Caco-2 (cell line): ENCODE measurements at regions not wholly inside any gene's neighbourhood (a gene's known extent, or its start where the extent isn't known, plus 50 kb on each side); places are given as distances from the start of the nearest gene placed in this dataset.

Experiments used
- BruUV-seq: library from RNA; stranded (reverse); fragments of 400-500 nt; replicated peaks from 2 replicates; lab custom pipeline; 2021; lab: Mats Ljungman, UMichigan
- CTCF ChIA-PET: fragments of 300-600 bp; sonication (Branson Sonifier 250); formaldehyde crosslinking; loops from one replicate; lab custom pipeline; 2022; ENCODE audit warnings: antibody characterized with exemption; lab: Charles Lee
- POLR2A ChIA-PET: fragments of 300-600 bp; sonication (Branson Sonifier 250); formaldehyde crosslinking; loops from one replicate; lab custom pipeline; 2022; ENCODE audit warnings: antibody characterized with exemption; lab: Charles Lee
- DNase-seq, 2 experiments: peaks; one replicate each; pipeline versions ENCODE4 v3.0.0 to v3.0.0-alpha.2; 2020 to 2022
- H3K27me3 ChIP-seq: replicated peaks from 2 replicates; pipeline ENCODE4 v1.6.0; 2011; ENCODE audit warnings: low read length; ENCODE audit not compliant: control insufficient read depth, insufficient read depth
- H3K36me3 ChIP-seq: 2 replicates; pipeline ENCODE4 v1.5.1; 2011; ENCODE audit warnings: low read length; ENCODE audit not compliant: control insufficient read depth, insufficient read depth
- H3K4me1 ChIP-seq: fragments of 250-450 bp; sonication (Bioruptor Pico); 2 replicates; pipeline ENCODE4 v1.5.1; 2020; ENCODE audit warnings: mild to moderate bottlenecking
- H3K4me3 ChIP-seq: 2 replicates; pipeline ENCODE4 v1.5.1; 2011; ENCODE audit warnings: low read depth, mild to moderate bottlenecking, control low read depth, low read length
- H3K9me3 ChIP-seq: fragments of 250-450 bp; sonication (Bioruptor Pico); 2 replicates; pipeline ENCODE4 v1.5.1; 2020; ENCODE audit warnings: mild to moderate bottlenecking, moderate library complexity
- H3K27ac Mint-ChIP-seq: one replicate; pipeline ENCODE4 v1.8.0; 2022; ENCODE audit warnings: mixed read lengths; ENCODE audit not compliant: unreplicated experiment
- H3K27me3 Mint-ChIP-seq: one replicate; pipeline ENCODE4 v1.8.0; 2022; ENCODE audit warnings: mixed read lengths; ENCODE audit not compliant: insufficient read depth, unreplicated experiment
- H3K36me3 Mint-ChIP-seq: one replicate; pipeline ENCODE4 v1.8.0; 2022; ENCODE audit warnings: mild to moderate bottlenecking, mixed read lengths; ENCODE audit not compliant: insufficient read depth, unreplicated experiment
- H3K4me1 Mint-ChIP-seq: one replicate; pipeline ENCODE4 v1.8.0; 2022; ENCODE audit warnings: low read depth, mixed read lengths; ENCODE audit not compliant: unreplicated experiment
- H3K4me3 Mint-ChIP-seq: one replicate; pipeline ENCODE4 v1.8.0; 2022; ENCODE audit warnings: mild to moderate bottlenecking, moderate library complexity, mixed read lengths; ENCODE audit not compliant: unreplicated experiment
- H3K9me3 Mint-ChIP-seq: one replicate; pipeline ENCODE4 v1.8.0; 2022; ENCODE audit warnings: mixed read lengths; ENCODE audit not compliant: unreplicated experiment
- intact Hi-C: fragments of 100-400 bp; cut with micrococcal nuclease; formaldehyde crosslinking; loops from one replicate; pipeline ENCODE4 v1.10.0; 2022; ENCODE audit not compliant: unreplicated experiment
- TF ChIP-seq, protein P1 (sequence below), 2 experiments: fragments of 200-600 bp in 1 of 2; IDR thresholded peaks; 1 replicate in 1 of 2; 2 replicates in 1 of 2; pipeline versions ENCODE4 v1.5.1 to v1.8.0; 2011 to 2022; ENCODE audit warnings: antibody characterized with exemption in 1 of 2, control low read depth in 1 of 2, inconsistent platforms in 1 of 2, low read depth in 1 of 2, low read length in 1 of 2, mild to moderate bottlenecking in 1 of 2, moderate library complexity in 1 of 2; ENCODE audit not compliant: insufficient read depth in 1 of 2, severe bottlenecking in 1 of 2, unreplicated experiment in 1 of 2

DNA sequence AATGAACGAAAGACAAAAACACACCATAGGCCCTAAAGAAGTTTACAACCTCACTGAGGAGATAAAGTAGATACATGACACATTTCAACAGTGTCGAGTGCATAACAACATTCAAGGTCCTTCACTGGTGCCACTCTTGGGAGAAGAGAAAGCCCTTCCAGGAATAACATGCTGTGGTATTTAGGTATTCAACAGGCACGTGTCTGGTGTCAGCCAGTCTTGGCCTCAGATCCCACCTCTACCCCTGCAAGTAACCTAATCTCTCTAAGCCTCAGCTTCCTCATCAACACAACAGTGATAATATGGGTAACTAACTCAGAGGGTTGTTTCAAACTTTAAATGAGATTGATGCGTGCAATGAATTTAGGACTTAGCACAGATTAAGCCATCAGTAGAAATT is 235.0 kb upstream of the ZC3H12C start:
- Mint-ChIP-seq H3K4me1 (no peaks in the 10 kb centered on the region), H3K27ac (no peak overlapping the region), H3K27me3 (peaks cover 5% of the 10 kb centered on the region), H3K4me3 (no peak overlapping the region), H3K9me3 (no peaks in the 10 kb centered on the region), H3K36me3 (no peaks in the 10 kb centered on the region)
- no peaks in the 10 kb centered on the region for H3K9me3 ChIP-seq
- ChIA-PET CTCF (interaction anchor here (1.2 kb wide), 1 partner anchor 81 kb away, joined by 5 read pairs; no protein-coding TSS in a partner anchor), POLR2A (no interaction called here)
- TF ChIP-seq, protein P1, sequence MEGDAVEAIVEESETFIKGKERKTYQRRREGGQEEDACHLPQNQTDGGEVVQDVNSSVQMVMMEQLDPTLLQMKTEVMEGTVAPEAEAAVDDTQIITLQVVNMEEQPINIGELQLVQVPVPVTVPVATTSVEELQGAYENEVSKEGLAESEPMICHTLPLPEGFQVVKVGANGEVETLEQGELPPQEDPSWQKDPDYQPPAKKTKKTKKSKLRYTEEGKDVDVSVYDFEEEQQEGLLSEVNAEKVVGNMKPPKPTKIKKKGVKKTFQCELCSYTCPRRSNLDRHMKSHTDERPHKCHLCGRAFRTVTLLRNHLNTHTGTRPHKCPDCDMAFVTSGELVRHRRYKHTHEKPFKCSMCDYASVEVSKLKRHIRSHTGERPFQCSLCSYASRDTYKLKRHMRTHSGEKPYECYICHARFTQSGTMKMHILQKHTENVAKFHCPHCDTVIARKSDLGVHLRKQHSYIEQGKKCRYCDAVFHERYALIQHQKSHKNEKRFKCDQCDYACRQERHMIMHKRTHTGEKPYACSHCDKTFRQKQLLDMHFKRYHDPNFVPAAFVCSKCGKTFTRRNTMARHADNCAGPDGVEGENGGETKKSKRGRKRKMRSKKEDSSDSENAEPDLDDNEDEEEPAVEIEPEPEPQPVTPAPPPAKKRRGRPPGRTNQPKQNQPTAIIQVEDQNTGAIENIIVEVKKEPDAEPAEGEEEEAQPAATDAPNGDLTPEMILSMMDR (IDR thresholded peaks at IDR 0.05; ENCODE audit: insufficient read depth in 1 of 2, low read depth in 1 of 2, low read length in 1 of 2, severe bottlenecking in 1 of 2, unreplicated experiment in 1 of 2) = no peak
- intact Hi-C loops = no loop called here
- H3K4me3 ChIP-seq = no peak overlapping the region
- no peaks in the 10 kb centered on the region for H3K4me1 ChIP-seq
- DNase-seq = no peak
- BruUV-seq = no TSS peak
- no peaks in the 10 kb centered on the region for H3K36me3 ChIP-seq
- no peaks in the 10 kb centered on the region for H3K27me3 ChIP-seq

DNA sequence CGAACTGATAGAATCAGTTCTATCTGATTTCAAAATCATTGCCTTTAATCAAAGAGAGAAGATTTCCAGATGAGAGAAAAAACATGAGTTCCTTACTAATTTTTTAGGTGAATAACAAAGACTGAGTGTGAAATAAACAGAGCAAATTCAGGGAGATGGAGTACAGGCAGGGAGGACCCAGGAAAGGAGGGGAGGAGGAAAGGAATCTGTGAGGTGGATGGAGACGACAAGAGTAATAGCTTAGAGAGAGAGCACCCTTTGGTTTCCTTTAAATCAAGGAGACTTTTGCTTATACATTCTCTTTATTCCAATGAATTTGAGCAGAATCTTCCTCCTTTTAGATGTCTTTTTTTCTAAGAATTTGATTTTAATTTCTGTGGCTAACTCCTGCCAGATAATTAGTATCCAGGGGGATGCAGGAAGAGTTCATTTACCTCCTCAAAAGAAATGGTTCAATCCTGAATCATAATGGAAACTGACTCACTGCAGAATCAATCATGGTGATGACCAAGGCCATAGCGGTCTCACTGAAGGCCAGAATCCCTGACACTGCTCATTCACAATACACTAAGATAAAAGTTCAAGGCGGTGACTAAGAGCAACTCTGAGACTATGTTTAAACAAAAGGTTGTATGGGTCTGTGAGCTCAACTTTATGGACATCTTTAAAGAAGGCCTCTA is 234.0 kb upstream of the ZC3H12C start:
- POLR2A ChIA-PET = no interaction called here
- intact Hi-C loops = no loop called here
- BruUV-seq = no TSS peak

DNA sequence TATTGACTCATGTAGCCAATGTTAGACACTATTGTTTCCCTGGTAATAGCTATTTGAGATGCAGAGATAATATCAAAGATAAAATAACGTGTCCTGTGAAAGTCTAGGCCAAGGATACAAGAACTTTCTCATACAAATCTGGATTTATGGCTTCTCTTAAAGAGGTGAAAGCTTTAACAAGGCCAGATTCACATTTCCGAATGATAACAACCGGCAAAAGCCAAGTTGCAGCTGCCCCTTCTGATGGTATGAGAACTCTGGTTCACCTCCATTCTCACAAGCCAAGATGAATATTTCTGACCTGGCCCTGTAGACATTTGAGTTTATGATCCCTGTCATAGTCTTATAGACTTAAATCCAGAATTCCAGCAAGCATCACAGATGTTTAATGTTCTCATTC is 230.4 kb upstream of the ZC3H12C start:
- POLR2A ChIA-PET = no interaction called here
- Mint-ChIP-seq H3K27me3 (peaks cover 17% of the 10 kb centered on the region), H3K4me1 (no peaks in the 10 kb centered on the region), H3K4me3 (no peak overlapping the region), H3K9me3 (no peaks in the 10 kb centered on the region), H3K36me3 (no peaks in the 10 kb centered on the region), H3K27ac (no peak overlapping the region)
- H3K9me3 ChIP-seq = no peaks in the 10 kb centered on the region
- CTCF ChIA-PET = interaction anchor here (1.1 kb wide), 1 partner anchor 10 kb away, joined by 3 read pairs; no protein-coding TSS in a partner anchor
- intact Hi-C loops = no loop called here
- no peaks in the 10 kb centered on the region for H3K4me1 ChIP-seq
- BruUV-seq = no TSS peak
- TF ChIP-seq, protein P1 (IDR thresholded peaks at IDR 0.05; ENCODE audit: insufficient read depth in 1 of 2, low read depth in 1 of 2, low read length in 1 of 2, severe bottlenecking in 1 of 2, unreplicated experiment in 1 of 2) = no peak
- no peaks in the 10 kb centered on the region; the same call in 1 of the 2 replicates for H3K27me3 ChIP-seq
- DNase-seq = no peak
- no peaks in the 10 kb centered on the region for H3K36me3 ChIP-seq
- H3K4me3 ChIP-seq = no peak overlapping the region

More for the DNA sequence above, 234.0 kb upstream of the ZC3H12C start:
- H3K4me3 ChIP-seq = no peak overlapping the region
- Mint-ChIP-seq H3K4me3 (no peak overlapping the region), H3K4me1 (no peaks in the 10 kb centered on the region), H3K27ac (no peak overlapping the region), H3K9me3 (no peaks in the 10 kb centered on the region), H3K27me3 (peaks cover 5% of the 10 kb centered on the region), H3K36me3 (no peaks in the 10 kb centered on the region)
- H3K9me3 ChIP-seq = no peaks in the 10 kb centered on the region
- H3K27me3 ChIP-seq = no peaks in the 10 kb centered on the region
- no peaks in the 10 kb centered on the region for H3K4me1 ChIP-seq
- DNase-seq = no peak
- TF ChIP-seq, protein P1 (IDR thresholded peaks at IDR 0.05; ENCODE audit: insufficient read depth in 1 of 2, low read depth in 1 of 2, low read length in 1 of 2, severe bottlenecking in 1 of 2, unreplicated experiment in 1 of 2) = no peak
- CTCF ChIA-PET = interaction anchor here (1.2 kb wide), 1 partner anchor 80 kb away, joined by 5 read pairs; no protein-coding TSS in a partner anchor
- H3K36me3 ChIP-seq = no peaks in the 10 kb centered on the region
